CD14-positive monocyte (primary cell): ENCODE measurements at regions not wholly inside any gene's neighbourhood (a gene's known extent, or its start where the extent isn't known, plus 50 kb on each side); places are given as distances from the start of the nearest gene placed in this dataset.

ENCODE experiments used
- DNase-seq, 3 donors: peaks; one replicate each; pipeline ENCODE4 v3.0.0-alpha.2; 2011 to 2022
- H2AFZ ChIP-seq: 2 replicates; pipeline ENCODE4 v1.6.0; 2012; ENCODE audit warnings: mild to moderate bottlenecking, low read depth, low read length, inconsistent platforms; ENCODE audit not compliant: insufficient read depth, poor library complexity, severe bottlenecking
- H3K27ac ChIP-seq, 2 donors: 1 replicate in 1 of 2; 2 replicates in 1 of 2; pipeline ENCODE4 v1.5.1; 2012 to 2013; ENCODE audit warnings: low read length in 2 of 2, control low read depth in 1 of 2, inconsistent platforms in 1 of 2, low read depth in 1 of 2, mild to moderate bottlenecking in 1 of 2
- H3K27me3 ChIP-seq, 2 donors: one replicate each; pipeline versions ENCODE4 v1.6.0 to v1.6.1; 2011 to 2013; ENCODE audit warnings: low read length in 2 of 2; ENCODE audit not compliant: control insufficient read depth in 2 of 2, insufficient read depth in 2 of 2
- H3K36me3 ChIP-seq, 2 donors: replicated peaks in 1 of 2; 1 replicate in 1 of 2; 2 replicates in 1 of 2; pipeline versions ENCODE4 v1.5.1 to v1.6.1; 2012 to 2013; ENCODE audit warnings: low read length in 2 of 2, control low read depth in 1 of 2, inconsistent platforms in 1 of 2, mild to moderate bottlenecking in 1 of 2; ENCODE audit not compliant: insufficient read depth in 2 of 2, control insufficient read depth in 1 of 2
- H3K4me1 ChIP-seq, 2 donors: 1 replicate in 1 of 2; 2 replicates in 1 of 2; pipeline versions ENCODE4 v1.5.1 to v1.6.1; 2012 to 2013; ENCODE audit warnings: low read length in 2 of 2, control low read depth in 1 of 2, inconsistent platforms in 1 of 2, mild to moderate bottlenecking in 1 of 2, moderate library complexity in 1 of 2; ENCODE audit not compliant: insufficient read depth in 2 of 2, control insufficient read depth in 1 of 2
- H3K4me2 ChIP-seq: replicated peaks from 2 replicates; pipeline ENCODE3; 2012; ENCODE audit warnings: low read length, moderate library complexity, mild to moderate bottlenecking; ENCODE audit not compliant: poor library complexity, severe bottlenecking; ENCODE audit errors: extremely low read depth
- H3K4me3 ChIP-seq, 3 experiments: fragments of 200-600 bp in 1 of 3; sonication (generic) in 1 of 3; replicated peaks in 1 of 3; 1 replicate in 2 of 3; 2 replicates in 1 of 3; pipeline ENCODE4 v1.5.1; 2011 to 2013; ENCODE audit warnings: low read length in 3 of 3, mild to moderate bottlenecking in 3 of 3, control low read depth in 2 of 3, low read depth in 2 of 3, inconsistent platforms in 1 of 3, moderate library complexity in 1 of 3
- H3K79me2 ChIP-seq: 2 replicates; pipeline ENCODE4 v1.6.0; 2012; ENCODE audit warnings: mild to moderate bottlenecking, control low read depth, inconsistent platforms, low read length, moderate library complexity; ENCODE audit not compliant: insufficient read depth
- H3K9ac ChIP-seq: 2 replicates; pipeline ENCODE4 v1.6.0; 2017; ENCODE audit warnings: low read length, mild to moderate bottlenecking; ENCODE audit not compliant: insufficient read depth, poor library complexity, severe bottlenecking
- H3K9me3 ChIP-seq, 2 donors: replicated peaks in 1 of 2; 1 replicate in 1 of 2; 2 replicates in 1 of 2; pipeline versions ENCODE4 v1.5.1 to v1.6.1; 2012 to 2013; ENCODE audit warnings: low read length in 2 of 2, control low read depth in 1 of 2; ENCODE audit not compliant: control insufficient read depth in 1 of 2, insufficient read depth in 1 of 2
- H4K20me1 ChIP-seq: 2 replicates; pipeline ENCODE4 v1.6.0; 2012; ENCODE audit warnings: mild to moderate bottlenecking, low read length, control low read depth, moderate library complexity; ENCODE audit not compliant: insufficient read depth
- H3K27ac Mint-ChIP-seq, 7 donors: one replicate each; pipeline ENCODE4 v1.8.0; 2020; ENCODE audit warnings: mild to moderate bottlenecking in 7 of 7, mixed read lengths in 7 of 7, moderate library complexity in 6 of 7, inconsistent platforms in 2 of 7
- H3K27me3 Mint-ChIP-seq, 3 donors: one replicate each; pipeline ENCODE4 v1.8.0; 2021 to 2022; ENCODE audit warnings: low read depth in 3 of 3, mild to moderate bottlenecking in 3 of 3, mixed read lengths in 3 of 3, moderate library complexity in 3 of 3, inconsistent platforms in 1 of 3
- H3K36me3 Mint-ChIP-seq, 2 donors: one replicate each; pipeline ENCODE4 v1.8.0; 2020; ENCODE audit warnings: mixed read lengths in 2 of 2, inconsistent platforms in 1 of 2, mild to moderate bottlenecking in 1 of 2
- H3K4me1 Mint-ChIP-seq: one replicate; pipeline ENCODE4 v1.8.0; 2020; ENCODE audit warnings: mild to moderate bottlenecking, mixed read lengths
- H3K4me3 Mint-ChIP-seq, 2 donors: one replicate each; pipeline ENCODE4 v1.8.0; 2020; ENCODE audit warnings: mild to moderate bottlenecking in 2 of 2, mixed read lengths in 2 of 2, moderate library complexity in 1 of 2
- H3K9me3 Mint-ChIP-seq, 7 donors: one replicate each; pipeline ENCODE4 v1.8.0; 2020 to 2022; ENCODE audit warnings: mixed read lengths in 7 of 7, mild to moderate bottlenecking in 6 of 7, moderate library complexity in 6 of 7, inconsistent platforms in 2 of 7
- CTCF ChIP-seq: fragments of 200-600 bp; IDR thresholded peaks from one replicate; pipeline ENCODE4 v1.8.0; 2022; ENCODE audit warnings: antibody characterized with exemption, mild to moderate bottlenecking
- WGBS: methylation state at CpG from one replicate; pipeline ENCODE4 v1.1.5; 2013; ENCODE audit warnings: missing lambda C conversion rate; ENCODE audit not compliant: insufficient coverage; 5-methylcytosine and 5-hydroxymethylcytosine counted together
- intact Hi-C, 2 donors: fragments of 100-400 bp; cut with micrococcal nuclease; formaldehyde crosslinking; loops; one replicate each; pipeline versions ENCODE4 v1.15.0 to v1.15.1; 2023

- Histone ChIP-seq H3K27ac (no peak overlapping the region), H3K9ac (no peak overlapping the region), H3K79me2 (no peaks in the 10 kb centered on the region), H4K20me1 (no peaks in the 10 kb centered on the region), H3K27me3 (no peaks in the 10 kb centered on the region), H3K4me2 (no peak overlapping the region), H3K4me1 (no peaks in the 10 kb centered on the region), H2AFZ (no peak overlapping the region), H3K36me3 (no peaks in the 10 kb centered on the region), H3K9me3 (no peaks in the 10 kb centered on the region), H3K4me3 (no peak overlapping the region)
- peaks cover 5% of the 10 kb centered on the region for H3K4me1 Mint-ChIP-seq
- H3K27me3 Mint-ChIP-seq, result peaks cover 1 to 7% (median 2%) of the 10 kb centered on the region in 3 donors
- no peak for TF ChIP-seq CTCF
- no peak overlapping the region for H3K4me3 Mint-ChIP-seq
- intact Hi-C loops, result no loop called here
- H3K27ac Mint-ChIP-seq, result no peak overlapping the region
- no peaks in the 10 kb centered on the region for H3K36me3 Mint-ChIP-seq
- no peaks in the 10 kb centered on the region for H3K9me3 Mint-ChIP-seq
- no peak for DNase-seq
- WGBS, result 92% methylated on average over 17 of the region's 21 CpGs
Observed at GRCh38 chr22:47398921-47399790, 636.7 kb downstream of the TBC1D22A start.

- peaks cover 1 to 9% (median 2%) of the 10 kb centered on the region in 3 donors for H3K27me3 Mint-ChIP-seq
- no peak overlapping the region for H3K27ac ChIP-seq
- no peak overlapping the region for H3K4me3 Mint-ChIP-seq
- H3K4me1 Mint-ChIP-seq, result peaks cover 5% of the 10 kb centered on the region
- no peak overlapping the region for H3K27ac Mint-ChIP-seq
- no peak overlapping the region for H3K4me3 ChIP-seq
- no peak overlapping the region for H3K9ac ChIP-seq
- WGBS, result 93% methylated on average over 10 of the region's 11 CpGs
- no peak overlapping the region for H2AFZ ChIP-seq
- H3K36me3 ChIP-seq, result no peaks in the 10 kb centered on the region
- H3K9me3 ChIP-seq, result no peaks in the 10 kb centered on the region
- H3K9me3 Mint-ChIP-seq, result no peaks in the 10 kb centered on the region
- H3K27me3 ChIP-seq, result no peaks in the 10 kb centered on the region
- TF ChIP-seq CTCF, result no peak
- no peaks in the 10 kb centered on the region for H3K4me1 ChIP-seq
- H3K4me2 ChIP-seq, result no peak overlapping the region
- H3K79me2 ChIP-seq, result no peaks in the 10 kb centered on the region
- DNase-seq, result no peak
- no peaks in the 10 kb centered on the region for H4K20me1 ChIP-seq
- H3K36me3 Mint-ChIP-seq, result no peaks in the 10 kb centered on the region
- intact Hi-C loops, result no loop called here
Observed at GRCh38 chr22:47398491-47398890, 636.0 kb downstream of the TBC1D22A start.
